Vagina (tissue), 2 donors: ENCODE measurements at regions not wholly inside any gene's neighbourhood (a gene's known extent, or its start where the extent isn't known, plus 50 kb on each side); places are given as distances from the start of the nearest gene placed in this dataset.

Experiments
- DNase-seq, 2 donors: peaks; one replicate each; pipeline ENCODE4 v3.0.0-alpha.2; 2017; ENCODE audit errors: extremely low spot score in 2 of 2
- H3K27ac ChIP-seq: fragments of 200-600 bp; sonication (generic); one replicate; pipeline ENCODE4 v1.5.1; 2019
- H3K27me3 ChIP-seq: fragments of 200-600 bp; sonication (generic); one replicate; pipeline ENCODE4 v1.5.1; 2019
- H3K36me3 ChIP-seq, 2 donors: fragments of 200-600 bp; sonication (generic); one replicate each; pipeline ENCODE4 v1.5.1; 2017 to 2019
- H3K4me1 ChIP-seq: fragments of 200-600 bp; sonication (generic); one replicate; pipeline ENCODE4 v1.5.1; 2019
- H3K4me3 ChIP-seq, 2 donors: fragments of 200-600 bp; sonication (generic); 1 replicate in 1 of 2; 2 replicates in 1 of 2; pipeline ENCODE4 v1.5.1; 2016 to 2019
- H3K9me3 ChIP-seq: fragments of 200-600 bp; sonication (generic); one replicate; pipeline ENCODE4 v1.5.1; 2019
- CTCF ChIP-seq, 3 experiments: fragments of 450-650 bp in 2 of 3; fragments of 200-600 bp in 1 of 3; sonication (generic) in 1 of 3; IDR thresholded peaks; one replicate each; pipeline ENCODE4 v1.5.1; 2017 to 2019; ENCODE audit warnings: antibody characterized with exemption in 3 of 3, mild to moderate bottlenecking in 2 of 3, moderate library complexity in 2 of 3
- POLR2A ChIP-seq, 2 donors: fragments of 450-650 bp; IDR thresholded peaks; one replicate each; pipeline ENCODE4 v1.6.1; 2017; ENCODE audit warnings: antibody characterized with exemption in 2 of 2, mild to moderate bottlenecking in 2 of 2, moderate library complexity in 2 of 2
- POLR2AphosphoS5 ChIP-seq, 2 donors: sonication (generic); formaldehyde crosslinking; IDR thresholded peaks; one replicate each; pipeline ENCODE4 v1.9.0; 2017; ENCODE audit warnings: antibody characterized with exemption in 2 of 2, mild to moderate bottlenecking in 2 of 2, low read depth in 1 of 2; ENCODE audit not compliant: insufficient read depth in 1 of 2
- intact Hi-C: fragments of 100-400 bp; cut with DNase I; formaldehyde crosslinking; loops from one replicate; pipeline ENCODE4 v1.15.1; 2023

DNA sequence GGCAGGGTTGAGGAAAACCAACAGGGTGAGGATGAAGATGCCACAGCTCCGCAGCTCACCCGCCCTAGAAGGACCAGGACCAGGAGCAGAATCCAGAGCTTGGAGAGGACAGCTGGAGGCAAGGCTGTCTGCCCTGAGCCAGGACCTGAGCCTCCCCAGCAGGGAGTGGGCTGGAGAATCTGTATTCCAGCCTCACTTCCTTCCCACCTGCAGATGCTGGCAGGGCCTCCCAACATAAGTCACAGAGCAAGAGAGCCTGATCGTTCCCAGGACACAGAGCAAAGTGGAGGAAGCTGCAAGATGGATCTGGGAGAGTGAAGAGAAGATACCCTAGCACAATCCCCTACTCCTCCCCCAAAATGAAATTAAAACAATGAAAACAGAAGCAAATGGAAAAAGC lies 61.7 kb upstream of the WASF3 start:
- H3K36me3 ChIP-seq, result no peaks in the 10 kb centered on the region
- intact Hi-C loops, result no loop called here
- H3K27me3 ChIP-seq, result no peaks in the 10 kb centered on the region
- no peak for TF ChIP-seq POLR2A (IDR thresholded peaks at IDR 0.05)
- TF ChIP-seq CTCF (IDR thresholded peaks at IDR 0.05), result no peak
- no peak for TF ChIP-seq POLR2AphosphoS5 (IDR thresholded peaks at IDR 0.05; ENCODE audit: insufficient read depth in 1 of 2, low read depth in 1 of 2)
- no peak overlapping the region for H3K4me3 ChIP-seq
- no peaks in the 10 kb centered on the region for H3K4me1 ChIP-seq
- no peak overlapping the region for H3K27ac ChIP-seq
- no peaks in the 10 kb centered on the region for H3K9me3 ChIP-seq
- no peak for DNase-seq

DNA sequence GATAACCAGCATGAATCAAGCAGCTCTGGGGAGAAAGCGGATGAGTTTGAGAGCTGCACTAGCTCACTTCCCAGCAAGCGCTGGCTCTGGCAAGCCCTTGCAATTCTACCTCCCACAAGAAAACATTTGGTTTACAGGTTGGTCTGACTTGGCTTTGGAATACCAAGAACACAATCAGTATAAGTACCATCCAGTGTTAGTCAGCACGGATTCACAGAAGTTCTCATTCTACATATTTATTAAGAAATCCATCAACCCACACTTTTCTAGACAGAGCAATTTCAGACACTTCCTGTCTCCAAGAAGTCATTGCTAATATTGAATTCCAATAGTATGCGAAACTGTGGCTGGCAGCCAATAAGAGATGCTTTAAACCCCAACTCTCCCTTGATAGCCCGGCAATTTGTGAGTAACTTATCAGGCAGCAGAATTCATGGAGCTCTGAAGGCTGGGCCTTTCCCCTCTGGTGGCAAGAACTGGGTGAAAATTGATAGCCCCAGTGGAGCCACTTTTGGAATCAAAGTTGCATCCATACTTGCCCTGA lies 59.4 kb upstream of the WASF3 start:
- DNase-seq, result no peak
- H3K27me3 ChIP-seq, result no peaks in the 10 kb centered on the region
- H3K36me3 ChIP-seq, result no peaks in the 10 kb centered on the region
- no peaks in the 10 kb centered on the region for H3K9me3 ChIP-seq
- no peaks in the 10 kb centered on the region for H3K4me1 ChIP-seq
- intact Hi-C loops, result no loop called here
- no peak overlapping the region for H3K27ac ChIP-seq
- TF ChIP-seq POLR2AphosphoS5 (IDR thresholded peaks at IDR 0.05; ENCODE audit: insufficient read depth in 1 of 2, low read depth in 1 of 2) (no peak), POLR2A (IDR thresholded peaks at IDR 0.05) (no peak), CTCF (IDR thresholded peaks at IDR 0.05) (no peak)
- no peak overlapping the region for H3K4me3 ChIP-seq

- no peak for TF ChIP-seq POLR2A (IDR thresholded peaks at IDR 0.05)
- intact Hi-C loops, result no loop called here
- Histone ChIP-seq H3K4me3 (no peak overlapping the region), H3K4me1 (no peaks in the 10 kb centered on the region), H3K9me3 (no peaks in the 10 kb centered on the region), H3K27me3 (no peaks in the 10 kb centered on the region), H3K36me3 (no peaks in the 10 kb centered on the region), H3K27ac (no peak overlapping the region)
- DNase-seq, result no peak
Measured at GRCh38 chr13:26498656-26499601, 58.6 kb upstream of the WASF3 start.

- TF ChIP-seq POLR2AphosphoS5 (IDR thresholded peaks at IDR 0.05; ENCODE audit: insufficient read depth in 1 of 2, low read depth in 1 of 2), result no peak
- no peak for TF ChIP-seq CTCF (IDR thresholded peaks at IDR 0.05)
- TF ChIP-seq POLR2A (IDR thresholded peaks at IDR 0.05), result no peak
- H3K27ac ChIP-seq, result no peak overlapping the region
- no peaks in the 10 kb centered on the region for H3K4me1 ChIP-seq
- no peaks in the 10 kb centered on the region for H3K9me3 ChIP-seq
- intact Hi-C loops, result loop anchor here (10.0 kb wide), 1 partner anchor 316 kb away; no protein-coding TSS in a partner anchor
- H3K27me3 ChIP-seq, result no peaks in the 10 kb centered on the region
- no peak for DNase-seq
- no peak overlapping the region for H3K4me3 ChIP-seq
- no peaks in the 10 kb centered on the region for H3K36me3 ChIP-seq
Measured at GRCh38 chr13:26500618-26501320, 56.7 kb upstream of the WASF3 start.

GRCh38 chr13:26501641-26502040 lies 55.8 kb upstream of the WASF3 start:
- DNase-seq, result no peak
- no peaks in the 10 kb centered on the region for H3K9me3 ChIP-seq
- no peaks in the 10 kb centered on the region for H3K36me3 ChIP-seq
- TF ChIP-seq POLR2AphosphoS5 (IDR thresholded peaks at IDR 0.05; ENCODE audit: insufficient read depth in 1 of 2, low read depth in 1 of 2), result no peak
- TF ChIP-seq POLR2A (IDR thresholded peaks at IDR 0.05), result no peak
- TF ChIP-seq CTCF (IDR thresholded peaks at IDR 0.05), result no peak
- intact Hi-C loops, result loop anchor here (10.0 kb wide), 1 partner anchor 317 kb away; no protein-coding TSS in a partner anchor
- H3K27ac ChIP-seq, result no peak overlapping the region
- H3K4me3 ChIP-seq, result no peak overlapping the region
- H3K4me1 ChIP-seq, result no peaks in the 10 kb centered on the region
- no peaks in the 10 kb centered on the region for H3K27me3 ChIP-seq
